K562 (cell line): ENCODE measurements at regions not wholly inside any gene's neighbourhood (a gene's known extent, or its start where the extent isn't known, plus 50 kb on each side); places are given as distances from the start of the nearest gene placed in this dataset.

ENCODE experiments used
- CHD2 ChIP-seq: IDR thresholded peaks from 2 replicates; pipeline ENCODE4 v1.6.1; 2011; ENCODE audit warnings: low read depth, low read length
- ELK1 ChIP-seq: sonication (generic); formaldehyde crosslinking; IDR thresholded peaks from 2 replicates; pipeline ENCODE4 v1.8.1; 2022; ENCODE audit warnings: missing genetic modification reagents
- ZNF407 ChIP-seq: fragments of 450-650 bp; IDR thresholded peaks from 2 replicates; pipeline ENCODE4 v1.6.1; 2016; ENCODE audit warnings: low read depth

- TF ChIP-seq ZNF407 (no peak), CHD2 (no peak), ELK1 (CRISPR knock-in tag) (no peak)
Observed at GRCh38 chr7:12864470-12865046, 177.1 kb downstream of the ARL4A start (continued).
